Memory B cell (primary cell): ENCODE measurements at regions not wholly inside any gene's neighbourhood (a gene's known extent, or its start where the extent isn't known, plus 50 kb on each side); places are given as distances from the start of the nearest gene placed in this dataset.

Experiments used
- ATAC-seq: fragments of 150-1000 bp; cut with Tn5 transposase; 2 replicates; pipeline ENCODE4 v1.10.0; 2021; ENCODE audit warnings: low read depth, mild to moderate bottlenecking, moderate library complexity
- DNase-seq, 2 donors: peaks; one replicate each; pipeline ENCODE4 v3.0.0; 2022; ENCODE audit warnings: low spot score in 2 of 2
- H3K27ac Mint-ChIP-seq: one replicate; pipeline ENCODE4 v1.8.0; 2022; ENCODE audit warnings: mild to moderate bottlenecking, moderate library complexity, mixed read lengths
- H3K27me3 Mint-ChIP-seq: one replicate; pipeline ENCODE4 v1.8.0; 2022; ENCODE audit warnings: mixed read lengths
- H3K36me3 Mint-ChIP-seq: one replicate; pipeline ENCODE4 v1.8.0; 2022; ENCODE audit warnings: mild to moderate bottlenecking, mixed read lengths
- H3K4me1 Mint-ChIP-seq: one replicate; pipeline ENCODE4 v1.8.0; 2022; ENCODE audit warnings: mixed read lengths
- H3K4me3 Mint-ChIP-seq: one replicate; pipeline ENCODE4 v1.8.0; 2022; ENCODE audit warnings: mild to moderate bottlenecking, moderate library complexity, mixed read lengths
- H3K9me3 Mint-ChIP-seq: one replicate; pipeline ENCODE4 v1.8.0; 2022; ENCODE audit warnings: mixed read lengths

- ATAC-seq = no peak
- Mint-ChIP-seq H3K9me3 (no peaks in the 10 kb centered on the region), H3K27me3 (no peaks in the 10 kb centered on the region), H3K36me3 (no peaks in the 10 kb centered on the region), H3K27ac (no peak overlapping the region), H3K4me1 (no peaks in the 10 kb centered on the region), H3K4me3 (no peak overlapping the region)
- DNase-seq = no peak
Observed at GRCh38 chr10:108005627-108006026, 841.1 kb upstream of the SORCS1 start.

GRCh38 chr10:108003576-108003975, 839.1 kb upstream of the SORCS1 start:
- H3K36me3 Mint-ChIP-seq = no peaks in the 10 kb centered on the region
- H3K4me3 Mint-ChIP-seq = no peak overlapping the region
- H3K4me1 Mint-ChIP-seq = no peaks in the 10 kb centered on the region
- H3K27me3 Mint-ChIP-seq = no peaks in the 10 kb centered on the region
- H3K27ac Mint-ChIP-seq = no peak overlapping the region
- ATAC-seq = no peak
- no peak for DNase-seq
- no peaks in the 10 kb centered on the region for H3K9me3 Mint-ChIP-seq

GRCh38 chr10:108003061-108003460, 838.6 kb upstream of the SORCS1 start:
- DNase-seq (no peak), ATAC-seq (no peak)
- Mint-ChIP-seq H3K4me1 (no peaks in the 10 kb centered on the region), H3K27me3 (no peaks in the 10 kb centered on the region), H3K9me3 (no peaks in the 10 kb centered on the region), H3K27ac (no peak overlapping the region), H3K36me3 (no peaks in the 10 kb centered on the region), H3K4me3 (no peak overlapping the region)

- DNase-seq (no peak), ATAC-seq (no peak)
- Mint-ChIP-seq H3K9me3 (no peaks in the 10 kb centered on the region), H3K4me3 (no peak overlapping the region), H3K27me3 (no peaks in the 10 kb centered on the region), H3K36me3 (no peaks in the 10 kb centered on the region), H3K27ac (no peak overlapping the region), H3K4me1 (no peaks in the 10 kb centered on the region)
Observed at GRCh38 chr10:108000365-108000764, 835.9 kb upstream of the SORCS1 start.

GRCh38 chr10:107994621-107995270, 830.2 kb upstream of the SORCS1 start:
- Mint-ChIP-seq H3K9me3 (no peaks in the 10 kb centered on the region), H3K36me3 (no peaks in the 10 kb centered on the region), H3K27me3 (no peaks in the 10 kb centered on the region), H3K4me3 (no peak overlapping the region), H3K27ac (no peak overlapping the region), H3K4me1 (no peaks in the 10 kb centered on the region)
- no peak for ATAC-seq
- DNase-seq = no peak

GRCh38 chr10:107986571-107986970, 822.1 kb upstream of the SORCS1 start:
- Mint-ChIP-seq H3K9me3 (no peaks in the 10 kb centered on the region), H3K36me3 (no peaks in the 10 kb centered on the region), H3K4me1 (no peaks in the 10 kb centered on the region), H3K4me3 (no peak overlapping the region), H3K27me3 (no peaks in the 10 kb centered on the region), H3K27ac (no peak overlapping the region)
- ATAC-seq = no peak
- no peak for DNase-seq

GRCh38 chr10:107984581-107984980, 820.1 kb upstream of the SORCS1 start:
- DNase-seq (no peak), ATAC-seq (no peak)
- no peak overlapping the region for H3K27ac Mint-ChIP-seq
- H3K36me3 Mint-ChIP-seq = no peaks in the 10 kb centered on the region
- no peaks in the 10 kb centered on the region for H3K4me1 Mint-ChIP-seq
- no peak overlapping the region for H3K4me3 Mint-ChIP-seq
- no peaks in the 10 kb centered on the region for H3K27me3 Mint-ChIP-seq
- no peaks in the 10 kb centered on the region for H3K9me3 Mint-ChIP-seq

- Mint-ChIP-seq H3K27me3 (no peaks in the 10 kb centered on the region), H3K36me3 (no peaks in the 10 kb centered on the region), H3K9me3 (no peaks in the 10 kb centered on the region), H3K4me3 (no peak overlapping the region), H3K4me1 (no peaks in the 10 kb centered on the region), H3K27ac (no peak overlapping the region)
- ATAC-seq = no peak
- DNase-seq = no peak
Observed at GRCh38 chr10:107984149-107984548, 819.6 kb upstream of the SORCS1 start.

- H3K4me3 Mint-ChIP-seq = no peak overlapping the region
- no peak for ATAC-seq
- no peaks in the 10 kb centered on the region for H3K36me3 Mint-ChIP-seq
- H3K4me1 Mint-ChIP-seq = no peaks in the 10 kb centered on the region
- no peak for DNase-seq
- no peaks in the 10 kb centered on the region for H3K27me3 Mint-ChIP-seq
- no peak overlapping the region for H3K27ac Mint-ChIP-seq
- peaks cover 6% of the 10 kb centered on the region for H3K9me3 Mint-ChIP-seq
Observed at GRCh38 chr10:107978455-107978854, 813.9 kb upstream of the SORCS1 start.

GRCh38 chr10:107971973-107972372, 807.5 kb upstream of the SORCS1 start:
- no peak overlapping the region for H3K4me3 Mint-ChIP-seq
- DNase-seq = no peak
- no peaks in the 10 kb centered on the region for H3K27me3 Mint-ChIP-seq
- no peaks in the 10 kb centered on the region for H3K4me1 Mint-ChIP-seq
- H3K36me3 Mint-ChIP-seq = no peaks in the 10 kb centered on the region
- no peak for ATAC-seq
- no peak overlapping the region for H3K27ac Mint-ChIP-seq
- H3K9me3 Mint-ChIP-seq = peaks cover 4% of the 10 kb centered on the region

- ATAC-seq (no peak), DNase-seq (no peak)
- H3K36me3 Mint-ChIP-seq = no peaks in the 10 kb centered on the region
- no peaks in the 10 kb centered on the region for H3K4me1 Mint-ChIP-seq
- no peak overlapping the region for H3K27ac Mint-ChIP-seq
- peaks cover 4% of the 10 kb centered on the region for H3K9me3 Mint-ChIP-seq
- no peak overlapping the region for H3K4me3 Mint-ChIP-seq
- no peaks in the 10 kb centered on the region for H3K27me3 Mint-ChIP-seq
Observed at GRCh38 chr10:107971411-107971810, 806.9 kb upstream of the SORCS1 start.

- DNase-seq (no peak), ATAC-seq (no peak)
- H3K27me3 Mint-ChIP-seq = no peaks in the 10 kb centered on the region
- H3K9me3 Mint-ChIP-seq = peaks cover 3% of the 10 kb centered on the region
- no peaks in the 10 kb centered on the region for H3K4me1 Mint-ChIP-seq
- no peak overlapping the region for H3K4me3 Mint-ChIP-seq
- H3K27ac Mint-ChIP-seq = no peak overlapping the region
- H3K36me3 Mint-ChIP-seq = no peaks in the 10 kb centered on the region
Observed at GRCh38 chr10:107970512-107970911, 806.0 kb upstream of the SORCS1 start.

GRCh38 chr10:107969936-107970335, 805.4 kb upstream of the SORCS1 start:
- ATAC-seq = no peak
- Mint-ChIP-seq H3K36me3 (no peaks in the 10 kb centered on the region), H3K9me3 (peaks cover 3% of the 10 kb centered on the region), H3K27me3 (no peaks in the 10 kb centered on the region), H3K27ac (no peak overlapping the region), H3K4me3 (no peak overlapping the region), H3K4me1 (no peaks in the 10 kb centered on the region)
- DNase-seq = no peak

- Mint-ChIP-seq H3K27ac (no peak overlapping the region), H3K36me3 (no peaks in the 10 kb centered on the region), H3K4me1 (no peaks in the 10 kb centered on the region), H3K27me3 (no peaks in the 10 kb centered on the region), H3K4me3 (no peak overlapping the region), H3K9me3 (no peaks in the 10 kb centered on the region)
- DNase-seq (no peak), ATAC-seq (no peak)
Observed at GRCh38 chr10:107966826-107967225, 802.3 kb upstream of the SORCS1 start.
